PC-9 (cell line): ENCODE measurements at regions not wholly inside any gene's neighbourhood (a gene's known extent, or its start where the extent isn't known, plus 50 kb on each side); places are given as distances from the start of the nearest gene placed in this dataset.

Experiments used
- CTCF ChIP-seq: fragments of 200-600 bp; sonication (generic); conservative IDR thresholded peaks from 2 replicates; pipeline ENCODE4 v1.6.1; 2017; ENCODE audit warnings: mixed run types, antibody characterized with exemption, mild to moderate bottlenecking, moderate library complexity
- EZH2 ChIP-seq: fragments of 200-600 bp; sonication (generic); IDR thresholded peaks from 2 replicates; pipeline ENCODE4 v1.8.0; 2017; ENCODE audit warnings: antibody characterized with exemption, low read depth

- TF ChIP-seq CTCF = no peak
- TF ChIP-seq EZH2 = no peak
Measured at GRCh38 chr17:56096026-56096810, 57.1 kb upstream of the ANKFN1 start.
